Esophagus mucosa (tissue), 1 donor: ENCODE measurements at regions not wholly inside any gene's neighbourhood (a gene's known extent, or its start where the extent isn't known, plus 50 kb on each side); places are given as distances from the start of the nearest gene placed in this dataset.

Experiments
- ATAC-seq: fragments of 200-7000 bp; cut with Tn5 transposase; one replicate; pipeline ENCODE4 v1.9.1; 2020
- donor health status: DM: yes; HTN: yes; CAD: no.

DNA sequence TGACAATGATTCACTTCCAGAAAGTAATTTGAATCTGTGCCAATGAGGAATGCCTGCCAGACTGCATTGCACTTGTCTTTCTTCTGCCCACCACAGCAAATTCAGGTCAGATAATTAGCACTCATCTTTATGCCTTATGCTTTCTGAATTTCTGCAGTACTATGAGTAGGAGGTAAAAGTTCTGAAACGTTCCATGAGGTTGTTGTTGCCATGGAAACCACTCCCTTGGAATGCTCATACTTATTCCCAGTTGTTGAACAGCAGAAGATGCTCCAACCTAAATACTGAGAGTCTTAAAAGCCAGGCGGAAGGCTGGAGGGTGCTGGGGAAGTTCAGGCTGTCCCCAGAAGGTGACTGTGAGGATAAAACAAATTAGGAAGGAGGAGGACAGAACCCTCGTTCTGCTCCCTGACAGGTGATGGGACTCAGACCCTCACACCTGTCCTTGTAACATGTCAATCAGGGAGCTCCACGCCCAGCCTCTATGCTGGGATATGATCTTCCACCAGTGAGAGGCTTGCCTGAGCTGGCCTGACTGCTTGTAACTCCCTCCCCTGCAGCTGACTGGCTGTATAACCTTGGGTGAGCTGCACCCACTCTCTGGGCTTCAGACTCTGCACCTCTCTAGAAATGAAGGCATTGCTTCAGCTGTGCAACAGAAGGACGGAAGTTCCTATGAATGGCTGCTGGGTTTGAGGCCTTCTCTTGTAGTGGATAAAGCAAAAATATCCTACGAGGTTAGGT lies 554.3 kb upstream of the MGMT start:
- no peak for ATAC-seq

- ATAC-seq: no peak
These were observed 552.4 kb upstream of the MGMT start for GRCh38 chr10:128914681-128915080.

- ATAC-seq: no peak
These were observed 551.4 kb upstream of the MGMT start for GRCh38 chr10:128915630-128916029.

- no peak for ATAC-seq
These were observed 550.7 kb upstream of the MGMT start for GRCh38 chr10:128916383-128916782.

- ATAC-seq: no peak
These were observed 545.5 kb upstream of the MGMT start for GRCh38 chr10:128921389-128922022.

- no peak for ATAC-seq
These were observed 544.9 kb upstream of the MGMT start for GRCh38 chr10:128922172-128922571.

DNA sequence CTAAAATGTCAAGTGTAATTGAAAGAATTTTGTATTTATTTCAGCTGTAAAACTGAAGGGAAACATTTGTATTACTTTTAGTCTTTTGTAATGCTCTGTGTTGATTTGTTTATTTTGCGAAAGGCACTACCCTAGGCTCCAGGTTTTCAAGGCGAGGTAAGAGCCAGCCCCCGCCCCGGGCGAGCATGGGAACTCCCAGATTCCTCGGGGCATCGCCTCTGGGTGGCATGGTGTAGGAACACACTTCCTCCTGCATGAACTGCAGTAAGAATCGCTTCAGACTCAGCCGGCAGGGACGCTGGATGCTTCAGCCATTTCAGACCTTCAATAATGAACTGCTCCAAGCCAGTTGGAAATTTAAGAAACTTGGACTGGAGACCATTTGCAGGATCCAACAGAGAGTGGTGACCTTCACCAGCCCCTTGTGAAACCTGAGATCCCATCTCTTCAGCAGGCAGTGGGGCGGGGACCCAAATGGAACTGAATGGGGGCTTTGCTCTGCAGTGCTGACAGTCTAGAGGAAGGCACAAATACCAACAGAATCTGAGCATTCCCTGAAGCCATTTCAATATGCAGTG lies 544.3 kb upstream of the MGMT start:
- ATAC-seq: no peak

GRCh38 chr10:128924918-128925317 lies 542.1 kb upstream of the MGMT start:
- ATAC-seq: no peak

- no peak for ATAC-seq
These were observed 540.3 kb upstream of the MGMT start for GRCh38 chr10:128926711-128927110.

DNA sequence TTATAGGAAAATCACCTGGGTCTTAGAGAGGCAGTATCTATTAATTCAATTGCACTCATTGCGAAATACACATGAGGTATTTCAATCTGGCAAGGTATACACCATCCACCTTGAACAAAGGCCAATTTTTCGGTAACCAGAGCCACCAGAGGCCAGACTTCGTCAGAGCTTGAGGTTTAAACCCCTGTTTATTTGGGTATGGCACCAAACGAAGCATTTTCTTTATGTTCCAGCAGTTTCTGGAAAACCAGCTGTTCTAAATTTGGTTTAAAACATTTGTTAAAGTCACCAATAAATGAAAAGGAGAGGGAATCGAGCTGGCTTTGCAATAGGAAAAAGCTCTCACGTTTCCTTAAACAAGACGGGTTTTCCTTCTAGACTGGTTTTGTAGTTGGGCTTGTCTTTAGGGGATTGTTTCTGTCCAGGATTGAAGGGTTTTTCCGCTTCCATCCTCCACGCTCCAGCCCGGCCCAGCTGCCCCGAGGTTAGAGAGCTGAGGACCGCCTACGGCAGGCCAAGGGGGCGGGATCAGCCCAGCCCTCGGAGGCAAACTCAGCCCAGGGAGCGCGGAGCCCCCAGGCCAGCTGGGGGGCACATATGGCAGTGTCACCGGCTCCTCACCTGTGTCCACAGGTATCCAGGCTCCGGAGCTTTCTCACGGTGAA lies 539.4 kb upstream of the MGMT start:
- ATAC-seq: no peak

DNA sequence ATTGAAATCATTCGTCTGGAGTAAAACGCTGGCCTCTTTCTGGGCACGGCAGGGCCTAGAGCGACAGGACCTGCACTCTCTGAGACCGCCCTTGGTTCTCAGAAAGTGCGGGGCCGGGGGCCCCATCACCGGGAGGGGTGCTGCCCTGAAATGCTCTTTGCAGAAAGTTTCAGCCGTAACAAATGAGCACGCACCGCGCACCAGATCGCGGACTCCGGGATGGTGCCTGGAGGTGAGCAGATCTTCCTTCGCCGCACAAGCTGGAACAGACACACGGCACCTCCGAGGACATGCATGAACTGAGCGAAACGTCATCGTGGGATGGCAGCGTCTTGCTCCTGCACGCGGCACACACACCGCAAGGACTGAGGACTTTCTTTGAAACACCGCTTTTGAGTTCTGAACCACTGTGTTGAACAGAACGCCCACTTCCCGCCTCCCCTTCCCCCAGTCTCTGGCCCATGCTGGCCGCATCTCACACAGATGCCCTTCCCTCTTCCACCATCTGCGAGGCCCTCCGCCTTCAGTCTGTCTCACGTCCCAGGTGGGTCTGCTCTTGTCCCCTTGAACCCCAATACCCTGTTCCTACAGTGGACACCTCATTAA lies 538.7 kb upstream of the MGMT start:
- ATAC-seq: no peak

DNA sequence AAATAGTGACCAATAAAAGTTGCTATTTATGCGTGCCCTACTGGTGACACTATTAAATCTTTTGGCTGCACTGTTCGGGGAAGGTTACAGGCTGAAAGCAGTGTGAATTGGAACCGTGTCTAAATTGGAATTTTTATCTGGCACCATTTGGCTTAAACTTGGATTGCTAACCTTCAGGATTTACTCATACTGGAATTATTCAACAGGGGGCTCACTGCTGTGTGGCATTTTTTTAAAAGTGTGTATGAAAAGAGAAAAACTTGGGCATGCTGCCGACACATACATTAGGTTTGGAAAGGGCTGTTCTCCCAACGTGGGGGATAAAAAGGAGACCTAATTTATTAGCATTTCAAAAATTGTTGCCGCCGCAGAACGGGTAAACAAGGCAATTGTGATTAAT lies 537.9 kb upstream of the MGMT start:
- ATAC-seq: no peak

DNA sequence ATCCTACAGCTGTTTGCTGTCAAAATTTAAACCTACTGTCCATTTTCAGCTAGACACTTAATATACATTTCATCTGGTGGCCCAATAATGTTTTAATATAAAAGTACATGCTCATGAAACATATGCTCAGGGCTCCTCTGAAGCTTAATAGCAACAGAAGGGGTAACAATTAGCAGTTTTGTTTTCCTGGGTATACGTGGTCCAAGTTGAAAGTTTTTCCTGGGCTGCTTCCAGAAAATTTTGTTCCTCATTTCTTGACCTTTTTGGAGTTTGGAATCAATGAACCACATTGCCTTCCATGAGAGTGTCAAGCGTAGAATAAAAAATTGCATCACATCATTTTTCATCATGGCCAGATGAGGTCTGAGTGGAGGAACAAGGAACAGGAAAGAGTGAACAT lies 537.3 kb upstream of the MGMT start:
- ATAC-seq: no peak

DNA sequence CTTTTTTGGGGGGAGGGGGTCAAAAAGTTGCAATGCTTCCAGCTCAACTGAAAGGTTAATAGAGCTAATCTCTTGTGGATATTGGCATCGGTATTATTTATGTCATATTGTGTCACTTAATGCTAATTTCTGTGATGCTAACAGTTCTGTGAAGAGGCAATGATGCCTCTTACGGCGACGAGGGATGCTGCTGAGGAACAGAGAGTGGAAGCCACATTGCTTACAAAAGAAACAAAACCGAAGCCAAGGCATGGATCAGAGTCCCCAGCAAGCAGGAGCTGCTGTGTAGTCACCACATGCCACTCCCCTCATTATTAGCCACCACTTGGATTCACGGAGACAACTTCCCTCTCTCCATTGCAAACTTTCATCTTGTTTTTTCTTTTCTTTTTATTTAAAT lies 536.5 kb upstream of the MGMT start:
- ATAC-seq: no peak

DNA sequence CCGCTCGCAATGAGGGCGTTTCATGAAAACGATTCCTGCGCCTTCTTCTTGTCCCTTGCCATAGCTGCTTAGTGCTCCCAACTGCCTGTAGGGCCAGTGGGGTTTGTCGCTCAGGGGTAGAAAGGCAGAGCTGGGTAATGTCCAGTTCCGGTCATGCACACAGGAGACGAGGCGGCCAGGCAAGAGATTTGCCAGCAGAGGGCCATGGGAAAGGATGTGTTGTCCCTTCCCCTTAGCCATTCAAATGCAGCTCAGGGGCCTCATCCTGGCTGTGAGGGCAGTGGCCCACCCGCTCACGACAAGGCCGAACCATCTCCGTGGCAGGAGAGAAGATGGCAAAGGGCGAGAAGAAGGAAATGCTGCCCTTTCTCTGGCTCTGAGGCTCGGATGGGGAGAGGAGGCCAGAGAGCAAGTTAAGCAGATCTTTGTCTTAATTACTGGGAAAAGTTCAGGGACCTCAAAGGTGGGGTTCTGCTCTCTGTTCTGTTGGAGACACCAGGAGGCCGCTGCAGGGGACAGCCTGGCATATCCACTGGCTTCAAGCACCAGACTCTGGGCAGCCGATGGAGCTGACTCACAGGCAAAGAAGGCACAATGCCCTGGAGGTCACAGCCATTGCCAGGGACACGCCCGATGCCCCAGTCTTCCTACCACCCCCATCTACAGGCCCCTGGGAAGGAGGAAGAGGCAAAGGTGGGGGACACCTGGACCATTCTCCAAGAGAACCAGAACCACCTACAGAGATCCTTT lies 534.8 kb upstream of the MGMT start:
- no peak for ATAC-seq

DNA sequence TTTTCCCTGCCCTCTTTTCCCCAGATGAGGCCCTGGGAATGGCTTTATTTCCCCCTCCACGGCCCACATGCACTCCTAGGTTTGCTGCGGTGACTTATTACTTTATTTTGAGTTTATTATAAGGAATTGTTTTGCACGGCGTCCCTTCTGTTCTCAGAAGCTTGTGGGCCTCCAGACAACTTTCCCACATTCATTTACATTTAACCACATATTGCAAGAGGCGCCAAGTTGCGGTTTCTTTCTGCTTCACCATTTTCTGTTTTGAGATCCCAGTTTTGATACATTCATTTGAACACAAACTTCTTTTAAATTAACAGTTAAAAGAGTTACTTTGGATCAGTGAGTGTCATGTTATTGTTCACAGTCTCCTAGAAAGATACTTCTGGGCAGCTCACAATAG lies 532.5 kb upstream of the MGMT start:
- ATAC-seq: no peak

- no peak for ATAC-seq
These were observed 530.6 kb upstream of the MGMT start for GRCh38 chr10:128936392-128936791.

GRCh38 chr10:128938558-128938957 lies 528.5 kb upstream of the MGMT start:
- ATAC-seq: no peak

GRCh38 chr10:128940081-128940480 lies 527.0 kb upstream of the MGMT start:
- no peak for ATAC-seq

GRCh38 chr10:128943111-128943510 lies 523.9 kb upstream of the MGMT start:
- no peak for ATAC-seq

- ATAC-seq: no peak
These were observed 521.6 kb upstream of the MGMT start for GRCh38 chr10:128945398-128945797.

- ATAC-seq: no peak
These were observed 516.7 kb upstream of the MGMT start for GRCh38 chr10:128950159-128950915.
